Activated CD8-positive, alpha-beta memory T cell treated with anti-CD3 and anti-CD28 coated beads for 36 hours (primary cell): ENCODE measurements at regions not wholly inside any gene's neighbourhood (a gene's known extent, or its start where the extent isn't known, plus 50 kb on each side); places are given as distances from the start of the nearest gene placed in this dataset.
"Not testable (repeated sequence)": the region's sequence is repeated elsewhere in the genome, so short reads cannot be mapped to it uniquely, and the experiment has no call there.

Experiments
- CTCF ChIA-PET: fragments of 350-600 bp; sonication (Branson Sonifier 250); formaldehyde crosslinking; loops from one replicate; lab custom pipeline; 2021; ENCODE audit warnings: antibody characterized with exemption; lab: Charles Lee
- POLR2A ChIA-PET: fragments of 350-600 bp; sonication (Branson Sonifier 250); formaldehyde crosslinking; loops from one replicate; lab custom pipeline; 2021; ENCODE audit warnings: antibody characterized with exemption; lab: Charles Lee

DNA sequence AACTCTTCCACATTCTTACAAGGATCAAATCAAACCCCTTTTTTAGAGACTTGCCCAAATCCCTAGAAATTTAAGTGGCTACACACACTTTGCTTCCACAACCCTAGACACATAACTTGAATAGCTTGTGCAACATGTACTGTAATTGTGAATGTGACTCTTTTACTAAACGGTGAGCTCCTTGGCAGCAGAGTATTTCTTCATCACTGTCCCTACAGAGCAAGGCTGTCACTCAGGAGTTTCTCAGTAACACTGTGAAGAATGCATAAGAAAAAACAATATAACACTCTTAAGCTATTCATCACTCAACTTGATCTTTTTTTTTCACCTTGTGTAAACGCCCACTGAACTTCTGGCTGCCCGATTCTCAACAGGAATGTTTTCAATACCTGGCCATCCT lies 53.8 kb upstream of the ADAMTS18 start:
- ChIA-PET POLR2A (no interaction called here), CTCF (no interaction called here)

DNA sequence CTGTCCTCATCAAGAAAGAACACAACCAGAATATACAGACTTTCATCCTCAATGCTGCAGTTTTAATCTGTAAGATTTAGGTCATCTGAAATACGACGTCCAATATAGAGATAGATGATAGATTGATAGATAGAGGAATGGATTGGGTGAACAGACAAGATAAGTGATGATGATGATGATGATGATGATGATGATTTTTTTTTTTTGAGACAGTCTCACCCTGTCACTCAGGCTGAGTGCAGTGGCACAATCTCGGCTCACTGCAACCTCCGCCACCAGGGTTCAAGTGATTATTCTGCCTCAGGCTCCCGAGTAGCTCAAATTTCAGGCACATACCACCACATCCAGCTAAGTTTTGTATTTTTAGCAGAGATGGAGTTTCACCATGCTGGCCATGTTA lies 56.3 kb upstream of the ADAMTS18 start:
- POLR2A ChIA-PET, result no interaction called here

DNA sequence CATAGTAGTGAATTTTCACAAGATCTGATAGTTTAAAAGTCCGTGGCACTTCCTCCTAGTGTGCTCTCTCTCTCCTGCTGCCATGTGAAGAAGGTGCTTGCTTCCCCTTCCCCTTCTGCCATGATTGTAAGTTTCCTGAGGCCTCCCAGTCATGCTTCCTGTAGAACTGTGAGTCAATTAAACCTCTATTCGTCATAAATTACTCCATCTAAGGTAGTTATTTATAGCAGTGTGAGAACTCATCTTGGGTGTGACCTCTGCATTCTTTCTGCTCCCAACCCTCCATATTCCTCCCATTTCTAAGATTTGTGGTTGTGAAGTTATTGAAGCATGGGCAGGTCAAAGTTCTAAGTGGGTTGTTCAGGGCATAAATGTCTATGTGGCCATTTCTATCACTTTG lies 62.1 kb upstream of the ADAMTS18 start:
- ChIA-PET CTCF (no interaction called here), POLR2A (no interaction called here)

More for the DNA sequence above, 56.3 kb upstream of the ADAMTS18 start:
- CTCF ChIA-PET, result no interaction called here

DNA sequence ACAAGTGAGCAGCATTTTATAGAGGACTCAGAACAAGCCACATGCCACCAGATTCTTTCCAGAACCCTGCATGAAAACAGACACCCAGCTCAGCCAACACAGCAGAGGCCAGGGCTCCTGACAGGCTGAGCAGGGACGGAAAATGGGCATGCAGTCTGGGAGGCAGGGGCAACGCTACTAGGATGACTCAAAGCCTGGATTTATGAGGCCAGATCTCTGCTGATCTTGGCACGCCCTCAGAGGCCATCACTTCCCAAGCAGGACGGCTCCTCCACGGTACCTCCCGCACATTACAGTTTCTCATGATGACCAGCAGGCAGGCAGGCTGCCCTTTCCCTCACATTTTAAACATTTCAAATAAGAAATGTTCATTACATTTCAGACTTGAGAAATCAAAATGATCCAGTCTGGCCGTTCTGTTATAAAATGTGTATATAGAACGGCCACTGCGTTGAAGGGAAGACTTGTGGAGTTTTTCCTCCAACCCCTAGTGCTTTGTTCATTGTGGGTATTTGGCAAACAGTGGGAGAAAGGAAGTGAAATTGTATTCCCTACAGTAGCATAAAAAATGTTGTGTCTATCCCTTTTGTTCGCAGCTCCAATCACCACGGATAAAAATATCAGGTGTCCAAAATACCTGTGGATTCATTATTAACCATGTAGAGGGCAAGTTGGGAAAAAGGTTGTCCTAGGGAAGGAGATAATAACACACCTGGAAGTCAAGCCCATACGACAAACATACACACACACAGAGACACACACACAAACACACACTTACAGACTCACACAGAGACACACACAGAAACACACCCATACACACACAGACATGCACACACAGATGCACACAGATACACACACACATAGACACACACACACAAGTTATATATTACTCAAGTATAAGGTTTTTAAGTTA lies 64.8 kb upstream of the ADAMTS18 start:
- CTCF ChIA-PET, result no interaction called here
- POLR2A ChIA-PET, result no interaction called here

DNA sequence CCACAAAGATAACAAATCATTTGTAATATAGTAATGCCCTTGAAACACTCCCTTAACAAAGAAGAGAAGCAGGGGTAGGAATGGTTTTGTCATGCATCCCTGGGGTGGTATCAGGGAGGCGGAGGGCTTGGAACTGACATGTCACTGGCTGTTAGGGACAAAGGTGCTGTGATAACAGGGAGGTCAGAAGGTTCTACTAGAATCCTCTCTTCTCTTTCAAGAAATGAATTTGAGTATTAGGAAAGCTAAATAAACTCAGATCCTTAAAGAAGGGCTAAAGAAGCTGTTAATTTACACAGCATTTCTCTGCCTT lies 65.4 kb upstream of the ADAMTS18 start:
- ChIA-PET POLR2A (no interaction called here), CTCF (no interaction called here)

DNA sequence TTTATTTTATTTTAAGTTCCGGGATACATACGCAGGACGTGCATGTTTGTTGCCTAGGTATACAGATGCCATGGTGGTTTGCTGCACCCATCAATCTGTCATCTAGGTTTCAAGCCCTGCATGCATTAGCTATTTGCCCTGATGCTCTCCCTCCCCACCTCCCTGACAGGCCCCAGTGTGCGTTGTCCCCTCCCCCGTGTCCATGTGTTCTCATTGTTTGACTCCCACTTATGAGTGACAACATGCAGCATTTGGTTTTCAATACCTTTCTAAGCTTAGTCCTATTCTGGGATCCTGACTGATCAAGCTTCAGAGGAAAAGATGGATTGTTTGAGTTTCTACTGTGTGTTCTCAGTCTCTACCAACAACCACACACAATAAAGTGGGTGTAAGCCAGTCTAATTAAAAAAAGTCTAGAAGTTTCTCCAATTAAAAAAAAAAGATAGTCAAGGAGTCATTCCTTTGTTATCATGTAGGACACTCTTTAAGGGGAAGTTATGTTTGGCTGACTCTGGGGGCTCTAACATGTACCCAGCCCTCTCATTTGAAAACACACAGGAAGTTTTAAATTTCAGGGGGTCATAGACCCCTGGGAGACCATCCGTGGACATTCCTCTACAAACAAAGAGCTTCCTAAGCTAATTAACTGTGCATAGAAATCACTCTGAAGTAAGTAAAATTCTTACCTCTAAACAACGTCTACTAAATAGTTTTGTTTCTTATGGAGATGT lies 66.3 kb upstream of the ADAMTS18 start:
- ChIA-PET CTCF (no interaction called here), POLR2A (no interaction called here)

DNA sequence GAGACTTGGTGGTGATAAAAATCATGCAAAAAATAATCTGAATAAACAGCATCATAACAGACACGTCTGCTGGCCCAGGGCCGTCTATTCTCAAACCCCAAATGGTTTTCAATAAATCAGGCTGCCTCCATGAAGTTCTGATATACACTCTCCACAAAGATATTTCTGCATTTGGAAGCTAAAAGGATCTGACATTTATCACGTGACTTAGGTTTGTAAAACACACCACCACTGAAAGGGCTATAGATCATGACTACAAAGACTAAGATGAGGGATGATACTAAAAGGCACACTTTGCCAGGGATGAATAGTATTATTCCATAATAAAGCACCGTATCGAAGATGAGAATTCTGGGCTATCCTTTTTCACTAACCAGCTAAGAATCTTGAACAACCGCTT lies 67.6 kb upstream of the ADAMTS18 start:
- POLR2A ChIA-PET, result no interaction called here
- CTCF ChIA-PET, result no interaction called here

DNA sequence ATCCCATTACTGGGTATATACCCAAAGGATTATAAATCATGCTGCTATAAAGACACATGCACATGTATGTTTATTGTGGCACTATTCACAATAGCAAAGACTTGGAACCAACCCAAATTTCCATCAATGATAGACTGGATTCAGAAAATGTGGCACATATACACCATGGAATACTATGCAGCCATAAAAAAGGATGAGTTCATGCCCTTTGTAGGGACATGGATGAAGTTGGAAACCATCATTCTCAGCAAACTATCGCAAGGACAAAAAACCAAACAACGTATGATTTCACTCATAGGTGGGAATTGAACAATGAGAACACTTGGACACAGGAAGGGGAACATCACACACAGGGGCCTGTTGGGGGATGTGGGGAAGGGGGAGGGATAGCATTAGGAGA lies 71.7 kb upstream of the ADAMTS18 start:
- POLR2A ChIA-PET, CTCF ChIA-PET: not testable (repeated sequence)

DNA sequence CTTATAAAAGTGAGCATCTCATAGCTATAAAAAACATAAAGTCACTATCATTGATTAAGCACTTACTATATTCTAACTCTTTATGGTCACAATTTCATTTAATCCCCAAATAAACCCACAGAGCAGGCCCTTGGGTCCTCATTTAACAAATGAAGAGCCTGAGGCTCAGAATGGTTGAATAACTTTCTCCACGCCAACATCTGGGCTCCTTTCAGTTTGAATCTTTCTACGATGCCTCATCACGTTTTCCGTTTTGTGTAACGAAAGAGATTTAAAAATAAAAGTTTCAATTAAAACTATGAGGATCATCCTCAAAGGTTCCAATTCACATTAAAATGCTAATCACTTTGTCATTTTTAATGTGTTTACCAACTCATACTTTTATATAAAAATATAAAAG lies 74.2 kb upstream of the ADAMTS18 start:
- ChIA-PET POLR2A (no interaction called here), CTCF (no interaction called here)

DNA sequence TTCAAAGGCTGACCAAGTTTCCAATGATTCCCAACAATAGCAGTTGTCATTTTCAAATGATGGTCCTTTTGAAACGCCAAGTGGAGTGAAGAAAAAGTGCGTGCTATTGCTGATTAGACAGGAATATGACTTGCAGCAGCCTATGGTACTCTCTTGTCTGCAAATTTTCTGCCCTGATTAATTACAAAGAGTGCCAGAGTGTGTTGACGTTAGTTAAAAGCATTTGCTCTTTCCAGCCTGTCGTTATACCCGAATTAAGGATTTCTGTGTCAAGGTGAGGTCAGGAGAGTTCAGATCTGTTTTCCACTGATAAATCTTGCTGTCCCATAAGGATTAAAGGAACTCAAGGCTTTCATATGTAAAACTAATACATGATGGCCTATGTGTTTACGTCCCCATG lies 75.0 kb upstream of the ADAMTS18 start:
- POLR2A ChIA-PET, result no interaction called here
- CTCF ChIA-PET, result no interaction called here

DNA sequence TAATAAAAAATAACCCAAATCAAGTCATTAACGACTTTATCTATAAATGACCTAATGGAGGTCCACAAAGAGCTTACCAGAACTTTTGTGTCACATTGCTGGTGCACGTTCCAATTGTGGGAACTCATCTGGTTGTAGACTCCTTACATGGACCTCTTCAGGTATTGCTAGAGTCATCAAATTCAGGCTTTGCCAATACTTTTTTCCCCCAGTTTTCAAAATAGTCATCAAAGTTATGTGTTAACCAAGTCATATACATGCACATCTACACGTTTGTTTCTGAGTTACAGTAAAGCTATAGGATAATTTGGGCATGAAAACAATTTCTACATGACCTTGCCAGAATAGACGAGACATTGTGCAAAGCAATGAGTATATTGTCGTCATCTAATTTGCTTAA lies 76.2 kb upstream of the ADAMTS18 start:
- ChIA-PET CTCF (no interaction called here), POLR2A (no interaction called here)

DNA sequence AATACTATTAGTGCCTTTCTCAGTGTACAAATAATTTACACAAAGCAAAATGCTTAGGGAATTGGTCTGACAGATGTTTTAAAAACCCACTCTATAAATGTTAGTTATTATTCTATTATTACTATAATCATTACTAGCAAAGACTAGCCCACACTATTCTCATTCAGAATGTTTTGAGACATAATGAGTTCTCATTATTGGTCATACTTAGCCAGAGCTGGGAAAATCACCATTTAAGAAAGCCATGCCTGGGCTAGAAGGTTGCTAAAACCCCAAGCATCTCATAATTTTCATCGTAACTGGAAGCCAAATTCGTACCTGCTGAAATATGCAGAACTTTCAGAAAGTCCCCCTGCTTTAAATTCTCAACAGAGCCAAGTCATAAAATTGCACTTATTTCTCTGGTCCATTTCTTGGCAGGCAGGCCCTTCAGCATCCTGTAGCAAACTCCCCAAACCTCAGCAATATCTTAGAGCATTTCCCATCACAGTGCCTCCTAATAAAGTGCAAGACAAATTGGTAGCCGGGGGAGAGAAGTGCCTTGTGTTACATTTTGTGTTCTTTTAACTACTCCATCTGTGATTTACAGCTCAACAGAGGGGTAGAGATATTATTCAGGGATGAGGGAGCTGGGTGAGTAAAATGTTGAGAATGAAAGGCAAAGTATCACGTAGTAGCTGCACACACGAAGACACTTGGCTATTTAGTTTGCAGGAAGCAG lies 79.8 kb upstream of the ADAMTS18 start:
- POLR2A ChIA-PET, result no interaction called here
- CTCF ChIA-PET, result no interaction called here

DNA sequence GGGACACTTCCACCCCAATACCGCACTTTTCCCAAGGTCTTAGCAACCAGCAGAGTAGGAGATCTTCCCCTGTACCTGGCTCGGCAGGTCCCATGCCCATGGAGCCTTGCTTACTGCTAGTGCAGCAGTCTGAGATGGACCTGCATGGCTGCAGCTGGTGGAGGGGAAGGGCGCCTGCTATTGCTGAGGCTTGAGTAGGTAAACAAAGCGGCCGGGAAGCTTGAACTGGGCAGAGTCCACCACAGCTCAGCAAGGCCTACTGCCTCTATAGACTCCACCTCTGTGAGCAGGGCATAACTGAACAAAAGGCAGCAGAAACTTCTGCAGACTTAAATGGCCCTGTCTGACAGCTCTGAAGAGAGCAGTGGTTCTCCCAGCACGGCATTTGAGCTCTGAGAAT lies 90.4 kb upstream of the ADAMTS18 start:
- POLR2A ChIA-PET, CTCF ChIA-PET: not testable (repeated sequence)

DNA sequence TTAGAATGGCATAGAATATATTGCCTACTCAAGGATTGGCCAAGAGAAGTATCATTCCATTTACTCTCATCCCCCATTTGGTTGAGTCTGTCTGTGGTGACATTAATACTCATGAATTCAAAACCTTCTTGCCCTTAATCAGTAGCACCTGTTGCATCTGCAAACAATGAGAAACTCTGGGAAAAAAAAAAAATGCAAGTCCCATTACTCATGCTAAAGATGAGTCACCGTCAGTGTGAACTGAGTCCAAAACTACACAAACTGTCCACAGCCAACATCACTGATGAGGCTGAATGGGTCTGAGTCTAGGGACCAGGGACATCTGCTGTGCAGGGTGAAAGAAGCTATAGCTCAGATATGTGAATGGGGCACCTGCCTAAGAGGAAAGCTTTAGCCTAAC lies 96.9 kb upstream of the ADAMTS18 start:
- CTCF ChIA-PET, result no interaction called here
- POLR2A ChIA-PET, result no interaction called here

DNA sequence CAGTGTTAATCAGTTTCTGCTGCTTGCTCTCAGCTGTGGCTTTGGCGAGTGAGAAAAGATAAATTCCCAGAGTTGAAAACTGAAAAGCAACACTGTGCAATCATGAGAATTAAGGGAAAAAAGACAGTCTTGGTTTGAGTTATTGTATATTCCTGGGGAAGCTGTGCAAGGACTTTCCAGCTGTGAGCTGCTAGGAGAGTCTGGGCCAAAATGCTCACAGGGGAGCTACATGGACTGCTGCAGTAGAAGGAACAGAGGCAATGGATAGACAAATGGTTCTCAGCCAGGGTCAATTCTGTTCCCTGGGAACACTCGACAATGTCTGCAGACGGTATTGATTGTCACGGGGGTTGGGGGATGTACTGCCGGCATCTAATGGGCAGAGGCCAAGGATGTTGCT lies 102.0 kb upstream of the ADAMTS18 start:
- ChIA-PET POLR2A (no interaction called here), CTCF (no interaction called here)

DNA sequence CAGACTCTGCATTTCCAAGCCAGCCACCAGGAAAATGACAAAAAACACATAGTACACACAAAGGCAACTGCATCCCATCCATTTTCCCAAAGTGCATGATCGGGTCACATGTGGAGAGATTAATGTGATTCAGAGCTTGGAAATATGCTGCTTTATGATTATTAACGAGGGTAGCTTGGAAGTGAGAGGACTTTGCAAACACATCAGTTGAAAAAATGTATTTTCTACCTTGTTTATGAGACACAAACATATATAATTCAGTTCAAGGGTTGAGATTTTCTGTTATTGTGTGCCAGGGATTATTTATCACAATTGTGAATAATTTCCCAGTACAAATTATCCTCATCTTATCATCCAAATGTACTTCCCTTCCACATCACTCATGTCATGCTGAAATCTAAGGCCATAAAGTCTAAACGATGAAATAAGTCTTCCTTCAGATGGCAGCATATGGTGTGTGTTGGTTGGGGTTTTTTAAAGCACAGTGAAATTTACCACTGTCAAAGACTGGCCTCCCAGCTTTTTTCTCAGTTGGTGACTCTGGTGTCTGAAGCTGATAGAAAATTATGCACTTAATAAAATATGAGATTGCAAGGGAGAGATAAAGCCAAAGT lies 104.7 kb upstream of the ADAMTS18 start:
- ChIA-PET CTCF (no interaction called here), POLR2A (no interaction called here)

DNA sequence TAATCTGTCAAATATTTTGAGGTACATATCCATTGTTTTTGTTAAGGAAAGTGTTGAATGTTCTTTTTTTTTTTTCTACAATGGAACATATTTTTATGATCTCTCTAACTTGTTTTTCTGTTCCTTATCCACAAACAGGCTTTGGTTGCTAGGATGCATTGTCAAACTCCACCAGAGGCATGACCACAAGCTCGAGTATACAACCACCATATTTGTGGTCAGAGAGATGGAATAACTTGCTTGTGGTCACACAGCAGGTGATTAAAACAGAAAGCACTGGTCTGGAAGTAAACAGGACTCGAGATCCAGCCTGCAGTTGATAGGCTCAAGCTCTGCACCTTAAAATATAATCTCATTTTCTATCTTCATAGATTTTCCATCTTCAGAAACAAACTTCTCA lies 105.8 kb upstream of the ADAMTS18 start:
- ChIA-PET POLR2A (no interaction called here), CTCF (no interaction called here)

DNA sequence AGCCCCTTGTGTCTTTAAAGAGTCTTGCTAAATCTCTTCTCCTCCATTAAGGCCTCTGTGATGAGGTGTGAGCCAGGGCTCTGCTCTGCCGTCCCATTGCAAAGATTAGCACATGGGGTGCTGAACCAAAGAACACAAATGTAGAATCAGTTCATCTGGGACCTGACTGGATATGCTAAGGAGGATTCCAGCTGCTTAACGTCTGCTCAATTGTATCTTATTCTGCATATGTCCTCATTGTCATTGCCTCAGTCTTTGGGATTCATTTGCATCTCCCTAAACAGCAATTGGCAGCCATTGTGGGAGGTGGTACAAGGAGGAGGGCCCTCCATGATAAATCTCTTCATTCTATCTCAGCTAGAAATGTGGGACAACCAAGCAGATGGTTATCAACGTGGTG lies 106.3 kb upstream of the ADAMTS18 start:
- ChIA-PET POLR2A (no interaction called here), CTCF (no interaction called here)

DNA sequence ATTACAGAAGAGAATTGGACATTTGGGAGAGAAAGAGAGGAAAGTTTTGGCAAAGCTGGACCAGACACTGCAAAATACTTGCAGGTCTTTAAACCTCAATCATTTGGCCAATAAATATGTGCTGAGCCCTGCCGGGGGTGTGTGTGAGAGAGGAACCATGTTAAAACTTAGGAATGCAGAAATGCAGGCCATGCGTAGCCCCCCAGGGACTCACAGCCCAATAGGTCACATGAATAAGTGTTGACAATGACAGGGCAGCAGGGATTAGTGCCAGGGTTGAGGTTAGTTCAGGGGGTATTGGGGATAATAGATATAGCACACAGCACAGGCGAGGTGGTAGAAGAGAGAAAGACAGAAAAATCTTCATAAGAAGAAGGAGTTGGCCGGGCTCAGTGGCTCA lies 113.3 kb upstream of the ADAMTS18 start:
- ChIA-PET POLR2A (no interaction called here), CTCF (no interaction called here)

DNA sequence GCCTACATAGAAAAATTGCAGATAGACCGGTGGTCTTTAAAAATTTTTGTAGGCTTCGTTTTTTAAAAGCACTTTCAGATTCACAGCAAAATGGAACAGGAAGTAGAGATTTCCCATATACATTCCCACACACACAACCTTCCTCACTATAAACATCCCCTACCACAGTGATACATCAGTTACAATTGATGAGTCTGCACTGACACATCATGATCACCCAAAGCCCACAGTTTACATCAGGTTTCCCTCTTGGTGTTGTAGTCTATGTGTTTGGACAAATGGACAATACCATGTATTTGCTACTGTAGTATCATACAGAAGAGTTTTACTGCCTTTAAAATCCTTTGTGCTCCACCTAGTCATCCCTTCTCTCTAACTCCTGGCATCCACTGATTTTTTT lies 113.9 kb upstream of the ADAMTS18 start:
- POLR2A ChIA-PET, result no interaction called here
- CTCF ChIA-PET, result no interaction called here
